GM19025 (cell line): ENCODE measurements at regions not wholly inside any gene's neighbourhood (a gene's known extent, or its start where the extent isn't known, plus 50 kb on each side); places are given as distances from the start of the nearest gene placed in this dataset.
"Not testable (repeated sequence)": the region's sequence is repeated elsewhere in the genome, so short reads cannot be mapped to it uniquely, and the experiment has no call there.

Experiments used
- ATAC-seq: cut with Tn5 transposase; IDR thresholded peaks from one replicate; pipeline ENCODE4 v1.9.1; 2021; ENCODE audit warnings: mild to moderate bottlenecking, low read depth, moderate library complexity; ENCODE audit not compliant: unreplicated experiment

DNA sequence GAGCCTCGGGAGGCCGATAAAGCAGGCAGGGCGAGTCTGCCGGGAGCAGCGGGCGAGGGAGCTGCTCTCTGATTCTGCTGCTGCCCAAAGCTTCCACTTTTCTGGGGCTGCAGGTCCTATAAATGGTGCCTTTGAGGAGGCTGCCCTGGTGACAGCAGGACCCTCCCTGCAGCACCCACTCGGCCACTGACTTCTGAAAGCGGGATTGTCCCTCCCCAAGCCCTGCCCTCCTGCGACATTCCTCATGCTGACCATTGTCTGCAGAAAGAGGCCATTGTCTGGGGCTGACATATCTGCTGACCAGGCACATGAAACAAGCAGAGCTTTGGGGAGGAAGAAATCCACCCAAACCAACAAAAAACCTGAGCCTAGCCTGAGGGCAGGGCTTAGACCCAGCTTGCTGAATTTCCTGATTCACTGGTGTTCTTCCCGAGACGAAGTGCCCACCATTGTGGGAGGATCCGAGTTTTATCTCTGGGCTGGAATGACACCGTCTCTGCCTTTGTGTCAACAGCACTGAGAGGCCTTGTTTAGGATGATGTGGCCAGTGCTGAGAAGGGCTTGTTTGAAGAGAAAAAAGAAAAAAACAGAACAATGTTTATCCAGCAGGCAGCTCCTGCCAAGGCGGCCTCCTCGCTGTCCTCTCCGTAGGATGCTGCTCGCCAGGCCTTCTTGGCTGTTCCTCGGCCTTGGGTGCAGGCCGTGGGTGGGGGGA lies 129.7 kb downstream of the MYCN start:
- ATAC-seq, result no peak

DNA sequence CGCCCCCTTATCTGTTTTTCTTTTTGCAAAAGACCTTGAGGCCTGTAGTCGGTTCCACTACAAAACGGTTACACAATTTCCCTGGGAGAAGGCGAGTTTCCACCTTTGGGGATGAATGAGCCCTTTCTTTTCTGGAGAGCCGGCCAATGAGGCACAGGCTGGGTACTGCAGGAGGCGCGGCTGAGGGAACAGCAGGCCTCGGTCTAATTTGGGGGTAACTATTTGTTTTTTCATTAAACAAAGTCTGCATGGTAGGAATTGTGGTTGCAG lies 129.2 kb downstream of the MYCN start:
- no peak for ATAC-seq

GRCh38 chr2:16068552-16068940 lies 128.2 kb downstream of the MYCN start:
- ATAC-seq, result no peak

DNA sequence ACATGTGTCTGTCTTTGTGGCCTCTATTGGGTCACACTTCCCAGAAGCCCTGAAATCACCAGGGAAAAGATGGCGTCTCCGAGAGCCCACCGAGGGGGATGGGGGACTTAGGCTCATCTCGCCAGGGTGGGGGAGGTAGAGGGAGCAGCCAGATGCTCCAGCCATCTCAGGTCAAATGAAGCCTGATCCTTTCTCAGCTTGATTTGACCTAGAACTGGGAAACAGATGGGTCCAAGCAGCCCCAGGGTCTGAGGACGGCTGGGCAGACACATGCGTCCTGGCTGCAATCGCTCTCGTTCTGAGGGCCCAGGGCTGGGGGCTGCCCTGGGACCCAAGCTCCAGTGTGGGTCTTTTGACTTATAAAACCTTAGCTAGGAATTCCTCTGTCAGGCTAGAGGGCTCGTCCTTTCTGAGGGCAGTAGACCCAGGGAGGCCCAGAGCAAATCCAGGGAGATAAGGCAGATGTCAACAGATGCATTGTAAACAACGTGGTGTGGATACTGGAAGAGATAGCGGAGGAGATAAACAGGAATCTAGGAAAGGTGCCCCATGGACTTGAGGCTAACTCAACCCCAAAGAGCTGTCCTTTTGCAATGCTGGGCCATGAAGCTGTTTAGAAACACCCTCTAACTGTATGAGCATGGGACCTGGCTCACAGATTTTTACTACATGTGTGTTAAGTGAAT lies 127.7 kb downstream of the MYCN start:
- ATAC-seq, result no peak

GRCh38 chr2:16067444-16067843 lies 127.1 kb downstream of the MYCN start:
- no peak for ATAC-seq

DNA sequence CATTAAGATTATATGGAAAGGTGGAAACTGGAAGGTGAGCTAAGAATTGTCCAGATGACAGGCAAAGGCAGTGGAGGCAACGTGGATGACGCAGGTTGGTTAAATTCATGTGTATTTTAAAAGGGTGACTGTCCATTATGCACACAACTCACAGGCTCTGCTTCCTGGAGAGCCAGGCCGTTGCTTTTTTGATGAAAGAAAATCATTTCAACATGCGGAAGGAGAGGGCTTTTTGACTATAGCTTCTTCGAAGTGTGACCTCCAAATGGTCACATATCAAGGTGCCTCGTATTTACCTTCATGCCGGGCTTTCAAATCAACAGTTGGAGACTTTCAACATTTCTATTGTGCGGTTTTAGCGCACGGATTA lies 126.7 kb downstream of the MYCN start:
- no peak for ATAC-seq

GRCh38 chr2:16066261-16067036 lies 126.1 kb downstream of the MYCN start:
- no peak for ATAC-seq

- not testable (repeated sequence) for ATAC-seq
These were observed 125.1 kb downstream of the MYCN start for GRCh38 chr2:16065272-16066069.

DNA sequence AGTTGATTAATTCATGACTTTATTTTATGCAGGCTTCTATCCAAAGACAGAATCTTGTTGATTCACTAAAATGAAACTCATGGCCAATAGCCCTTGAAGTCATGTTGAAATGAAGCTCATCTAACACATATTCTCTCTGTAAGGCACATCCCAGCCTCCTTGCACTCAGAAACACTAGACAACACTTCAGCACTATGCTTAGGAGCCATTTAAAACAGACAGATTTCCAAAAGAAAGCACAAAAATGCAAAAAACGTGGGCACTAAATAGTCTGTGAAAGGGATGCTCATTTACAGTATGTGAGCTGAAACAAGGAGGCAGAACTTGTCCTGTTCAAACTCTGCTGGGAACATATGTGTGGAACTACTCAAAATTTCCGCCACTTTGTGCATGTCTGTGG lies 124.4 kb downstream of the MYCN start:
- no peak for ATAC-seq

DNA sequence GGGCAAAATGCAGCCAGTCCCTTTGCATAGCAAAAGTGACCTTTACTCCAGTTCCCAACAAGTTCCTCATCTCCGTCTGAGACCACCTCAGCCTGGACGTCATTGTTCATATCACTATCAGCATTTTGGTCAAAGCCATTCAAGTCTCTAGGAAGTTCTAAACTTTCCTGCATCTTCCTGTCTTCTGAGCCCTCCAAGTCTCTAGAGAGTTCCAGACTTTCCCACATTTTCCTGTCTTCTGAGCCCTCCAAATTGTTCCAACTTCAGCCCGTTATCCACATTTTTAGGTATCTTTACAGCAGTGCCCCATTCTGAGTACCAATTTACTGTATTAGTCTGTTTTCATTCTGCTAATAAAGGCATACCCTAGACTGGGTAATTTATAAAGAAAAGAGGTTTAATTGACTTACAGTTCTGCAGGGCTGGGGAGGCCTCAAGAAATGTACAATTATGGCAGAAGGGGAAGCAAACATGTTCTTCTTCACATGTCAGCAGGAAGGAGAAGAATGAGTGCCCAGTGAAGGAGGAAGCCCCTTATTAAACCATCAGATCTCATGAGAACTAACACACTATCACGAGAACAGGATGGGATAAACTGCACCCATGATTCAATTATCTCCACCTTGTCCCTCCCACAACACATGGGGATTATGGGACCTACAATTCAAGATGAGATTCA lies 123.7 kb downstream of the MYCN start:
- no peak for ATAC-seq

DNA sequence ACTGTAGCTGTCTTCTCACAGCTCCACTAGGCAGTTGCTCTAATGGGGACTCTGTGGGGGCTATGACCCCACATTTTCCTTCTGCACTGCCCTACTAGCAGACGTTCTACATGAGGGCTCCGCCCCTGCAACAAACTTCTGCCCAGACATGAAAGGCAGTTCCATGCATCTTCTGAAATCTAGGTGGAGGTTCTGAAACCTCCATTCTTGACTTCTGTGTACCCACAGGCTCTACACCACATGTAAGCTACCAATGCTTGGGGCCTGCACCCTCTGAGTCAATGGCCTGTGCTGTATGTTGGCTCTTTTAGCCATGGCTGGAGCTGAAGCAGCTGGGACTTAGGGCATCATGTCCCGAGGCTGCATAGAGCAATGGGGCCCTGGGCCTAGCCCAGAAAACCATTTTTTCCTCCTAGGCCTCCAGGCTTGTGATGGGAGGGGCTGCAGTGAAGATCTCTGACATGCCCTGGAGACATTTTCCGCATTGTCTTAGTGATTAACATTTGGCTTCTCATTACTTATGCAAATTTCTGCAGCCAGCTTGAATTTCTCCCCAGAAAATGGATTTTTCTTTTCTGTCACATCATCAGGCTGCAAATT lies 123.0 kb downstream of the MYCN start:
- no peak for ATAC-seq

GRCh38 chr2:16062471-16063250 lies 122.3 kb downstream of the MYCN start:
- ATAC-seq, result no peak

GRCh38 chr2:16061441-16062217 lies 121.3 kb downstream of the MYCN start:
- no peak for ATAC-seq

DNA sequence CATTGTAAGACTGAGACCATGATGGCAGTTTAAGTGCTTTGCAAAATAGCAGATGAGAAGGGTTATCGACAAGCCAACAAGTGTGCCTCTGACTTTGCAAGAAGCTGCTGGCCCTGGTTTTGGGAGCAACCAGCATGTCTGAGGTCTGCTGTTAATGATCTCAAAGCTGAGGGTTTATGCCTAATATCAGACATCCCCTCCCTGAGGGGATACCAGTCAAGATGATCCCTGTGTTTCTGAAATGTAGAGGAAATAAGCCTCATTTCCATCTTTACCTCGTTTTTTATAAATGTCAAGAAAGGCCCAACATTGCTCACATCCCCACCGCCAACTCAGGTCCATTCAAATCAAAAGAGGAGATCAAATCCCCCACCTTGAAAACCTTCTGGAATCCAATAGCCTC lies 120.6 kb downstream of the MYCN start:
- no peak for ATAC-seq

GRCh38 chr2:16060125-16060935 lies 120.0 kb downstream of the MYCN start:
- no peak for ATAC-seq

- no peak for ATAC-seq
These were observed 119.2 kb downstream of the MYCN start for GRCh38 chr2:16059393-16060016.

DNA sequence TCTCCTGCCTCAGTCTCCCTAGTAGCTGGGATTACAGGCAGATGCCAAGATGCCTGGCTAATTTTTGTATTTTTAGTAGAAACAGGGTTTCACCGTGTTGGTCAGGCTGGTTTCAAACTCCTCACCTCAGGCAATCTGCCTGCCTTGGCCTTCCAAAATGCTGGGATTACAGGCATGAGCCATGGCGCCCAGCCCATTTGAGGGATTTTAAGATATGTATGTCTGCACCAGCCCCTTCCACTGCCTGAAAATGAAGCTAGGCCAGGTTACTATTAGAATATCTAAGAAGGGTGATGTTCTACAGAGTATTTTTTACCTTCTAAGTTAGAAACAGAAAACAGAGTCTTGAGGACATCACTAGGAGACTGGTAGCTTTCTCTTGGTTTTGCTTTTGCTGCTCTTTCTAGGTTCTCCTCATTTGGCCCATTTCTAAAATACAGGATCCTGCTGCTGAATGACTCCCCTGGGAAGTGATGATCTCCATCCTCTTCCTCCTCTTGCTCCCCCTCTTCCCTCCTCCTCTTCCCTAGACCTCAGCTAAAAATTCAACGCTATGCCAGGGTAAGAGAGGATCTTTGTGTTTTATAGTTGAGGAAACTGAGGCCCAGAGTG lies 118.5 kb downstream of the MYCN start:
- no peak for ATAC-seq
